Fibroblast of lung (primary cell): ENCODE measurements at regions not wholly inside any gene's neighbourhood (a gene's known extent, or its start where the extent isn't known, plus 50 kb on each side); places are given as distances from the start of the nearest gene placed in this dataset.

Source experiments
- DNase-seq, 2 donors: peaks; one replicate each; pipeline versions ENCODE4 v3.0.0 to v3.0.0-alpha.2; 2010; ENCODE audit warnings: low read depth in 2 of 2
- H2AFZ ChIP-seq: 2 replicates; pipeline ENCODE4 v1.5.1; 2012; ENCODE audit warnings: low read length, control low read depth, inconsistent platforms
- H3K27ac ChIP-seq: 2 replicates; pipeline ENCODE4 v1.5.1; 2011; ENCODE audit warnings: low read length, control low read depth; ENCODE audit not compliant: insufficient read depth
- H3K27me3 ChIP-seq: 2 replicates; pipeline ENCODE4 v1.5.1; 2011; ENCODE audit warnings: mild to moderate bottlenecking, low read length; ENCODE audit not compliant: control insufficient read depth, insufficient read depth
- H3K36me3 ChIP-seq: 2 replicates; pipeline ENCODE4 v1.5.1; 2011; ENCODE audit warnings: low read length; ENCODE audit not compliant: control insufficient read depth, insufficient read depth
- H3K4me1 ChIP-seq: 2 replicates; pipeline ENCODE4 v1.5.1; 2011; ENCODE audit warnings: low read length; ENCODE audit not compliant: control insufficient read depth, insufficient read depth; ENCODE audit errors: extremely low read depth
- H3K4me2 ChIP-seq: 2 replicates; pipeline ENCODE4 v1.5.1; 2011; ENCODE audit warnings: low read length, control low read depth; ENCODE audit not compliant: insufficient read depth; ENCODE audit errors: extremely low read depth
- H3K4me3 ChIP-seq, 4 experiments: fragments of 200-600 bp in 1 of 4; sonication (generic) in 1 of 4; replicated peaks in 1 of 4; 2 replicates each; pipeline ENCODE4 v1.5.1; 2011 to 2016; ENCODE audit warnings: low read length in 4 of 4, low read depth in 3 of 4, mild to moderate bottlenecking in 3 of 4, control low read depth in 2 of 4, inconsistent platforms in 1 of 4, mixed read lengths in 1 of 4; ENCODE audit not compliant: insufficient read depth in 1 of 4; ENCODE audit errors: control extremely low read depth in 1 of 4
- H3K79me2 ChIP-seq: 2 replicates; pipeline ENCODE4 v1.5.1; 2012; ENCODE audit warnings: mild to moderate bottlenecking, low read length, inconsistent platforms; ENCODE audit not compliant: control insufficient read depth, insufficient read depth
- H3K9ac ChIP-seq: 2 replicates; pipeline ENCODE4 v1.5.1; 2011; ENCODE audit warnings: mild to moderate bottlenecking, low read length, control low read depth; ENCODE audit not compliant: insufficient read depth
- H3K9me3 ChIP-seq: 2 replicates; pipeline ENCODE4 v1.5.1; 2012; ENCODE audit warnings: low read depth, low read length; ENCODE audit not compliant: control insufficient read depth, insufficient read depth
- H4K20me1 ChIP-seq: 2 replicates; pipeline ENCODE4 v1.5.1; 2011; ENCODE audit warnings: low read length; ENCODE audit not compliant: control insufficient read depth, insufficient read depth; ENCODE audit errors: extremely low read depth
- CTCF ChIP-seq, 2 donors: IDR thresholded peaks in 1 of 2; conservative IDR thresholded peaks in 1 of 2; 1 replicate in 1 of 2; 2 replicates in 1 of 2; pipeline ENCODE4 v1.5.1; 2011 to 2012; ENCODE audit warnings: low read length in 2 of 2, control low read depth in 1 of 2, inconsistent platforms in 1 of 2, low read depth in 1 of 2, mild to moderate bottlenecking in 1 of 2
- EZH2 ChIP-seq: IDR thresholded peaks from 2 replicates; pipeline ENCODE4 v1.5.1; 2012; ENCODE audit warnings: low read length, control low read depth, mild to moderate bottlenecking; ENCODE audit errors: missing control alignments

GRCh38 chr5:67694810-67695191 lies 498.2 kb upstream of the CD180 start:
- DNase-seq = no peak

GRCh38 chr5:67693956-67694809 lies 497.6 kb upstream of the CD180 start:
- Histone ChIP-seq H3K4me3 (no peak overlapping the region), H4K20me1 (no peaks in the 10 kb centered on the region), H3K4me1 (peaks cover 2% of the 10 kb centered on the region), H3K9me3 (no peaks in the 10 kb centered on the region), H3K4me2 (no peak overlapping the region), H3K27ac (no peak overlapping the region), H3K79me2 (no peaks in the 10 kb centered on the region), H3K9ac (no peak overlapping the region), H3K27me3 (no peaks in the 10 kb centered on the region), H2AFZ (peak overlapping the region; percentile 38), H3K36me3 (no peaks in the 10 kb centered on the region)
- TF ChIP-seq EZH2 (no peak), CTCF (conservative IDR thresholded peaks at IDR 0.05 in 1 of 2, IDR thresholded peaks at IDR 0.05 in 1 of 2; ENCODE audit: low read depth in 1 of 2, low read length in 2 of 2) (no peak)
- peak; percentile 44 to 98 for DNase-seq

More at GRCh38 chr5:67694810-67695191, 498.2 kb upstream of the CD180 start:
- Histone ChIP-seq H3K27me3 (no peaks in the 10 kb centered on the region), H3K79me2 (no peaks in the 10 kb centered on the region), H3K9ac (no peak overlapping the region), H3K27ac (no peak overlapping the region), H2AFZ (no peak overlapping the region), H4K20me1 (no peaks in the 10 kb centered on the region), H3K36me3 (no peaks in the 10 kb centered on the region), H3K4me2 (no peak overlapping the region), H3K4me3 (no peak overlapping the region), H3K9me3 (no peaks in the 10 kb centered on the region), H3K4me1 (peaks cover 2% of the 10 kb centered on the region)
- no peak for TF ChIP-seq EZH2
- TF ChIP-seq CTCF (conservative IDR thresholded peaks at IDR 0.05 in 1 of 2, IDR thresholded peaks at IDR 0.05 in 1 of 2; ENCODE audit: low read depth in 1 of 2, low read length in 2 of 2) = no peak

- Histone ChIP-seq H3K4me3 (no peak overlapping the region), H4K20me1 (no peaks in the 10 kb centered on the region), H3K27me3 (no peaks in the 10 kb centered on the region), H3K27ac (no peak overlapping the region), H3K9ac (no peak overlapping the region), H3K4me2 (no peak overlapping the region), H3K79me2 (no peaks in the 10 kb centered on the region), H3K36me3 (no peaks in the 10 kb centered on the region), H2AFZ (no peak overlapping the region), H3K9me3 (no peaks in the 10 kb centered on the region), H3K4me1 (no peaks in the 10 kb centered on the region)
- TF ChIP-seq EZH2 (no peak), CTCF (conservative IDR thresholded peaks at IDR 0.05 in 1 of 2, IDR thresholded peaks at IDR 0.05 in 1 of 2; ENCODE audit: low read depth in 1 of 2, low read length in 2 of 2) (no peak)
- DNase-seq = no peak
Observed at GRCh38 chr5:67686746-67687145, 490.1 kb upstream of the CD180 start.
